Fibroblast of mammary gland (primary cell): ENCODE measurements at regions not wholly inside any gene's neighbourhood (a gene's known extent, or its start where the extent isn't known, plus 50 kb on each side); places are given as distances from the start of the nearest gene placed in this dataset.

Experiments used
- DNase-seq: peaks from one replicate; pipeline ENCODE4 v3.0.0-alpha.2; 2010; ENCODE audit warnings: low read depth
- H3K4me3 ChIP-seq: 2 replicates; pipeline ENCODE4 v1.5.1; 2011; ENCODE audit warnings: low read depth, mild to moderate bottlenecking, low read length, moderate library complexity; ENCODE audit not compliant: control insufficient read depth
- CTCF ChIP-seq: conservative IDR thresholded peaks from 2 replicates; pipeline ENCODE4 v1.5.1; 2011; ENCODE audit warnings: low read depth, low read length, inconsistent platforms; ENCODE audit not compliant: control insufficient read depth, insufficient read depth

DNA sequence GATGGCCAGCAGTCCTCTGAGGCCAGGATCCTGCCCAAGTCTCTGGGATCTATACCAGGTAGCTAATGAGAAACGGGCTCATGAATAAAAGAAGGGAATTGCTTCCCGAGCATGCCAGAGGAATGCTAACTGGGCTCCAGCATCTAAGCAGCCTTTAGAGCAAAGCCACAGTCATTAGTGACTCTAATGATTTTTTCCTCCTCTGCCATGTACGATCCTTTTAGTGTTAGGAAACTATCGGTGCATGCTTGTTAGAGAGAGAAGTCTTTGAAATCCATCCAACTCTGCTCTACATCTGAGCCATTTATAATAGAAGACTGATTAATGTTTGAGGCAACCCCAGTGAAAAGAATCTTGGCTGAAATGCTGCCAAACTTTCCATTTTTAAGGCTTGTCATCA, 124.9 kb upstream of the TCERG1L start:
- TF ChIP-seq CTCF, result no peak
- DNase-seq, result no peak
- no peak overlapping the region for H3K4me3 ChIP-seq

GRCh38 chr10:131437556-131438475, 126.3 kb upstream of the TCERG1L start:
- DNase-seq, result no peak
- no peak overlapping the region for H3K4me3 ChIP-seq
- TF ChIP-seq CTCF, result no peak

DNA sequence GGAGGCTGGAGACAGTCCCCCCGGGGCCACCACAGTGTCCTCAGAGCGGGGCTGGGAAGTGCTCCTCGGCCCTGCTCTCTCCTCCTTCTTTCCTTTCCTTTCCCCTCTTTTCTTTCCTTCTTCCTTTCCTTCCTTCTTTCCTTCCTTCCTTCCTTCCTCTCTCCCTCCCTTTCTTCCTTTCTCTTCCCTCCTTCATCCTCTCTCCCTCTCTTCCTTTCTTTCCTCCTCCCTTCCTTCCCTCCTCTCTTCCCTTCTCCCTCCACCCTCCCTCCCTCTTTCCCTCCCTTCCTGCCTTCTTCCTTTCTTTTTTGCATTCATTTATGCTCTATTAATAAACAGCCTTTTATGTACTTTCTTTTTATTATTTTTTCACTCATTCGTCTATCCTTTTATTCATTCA, 127.1 kb upstream of the TCERG1L start:
- DNase-seq, result no peak
- no peak for TF ChIP-seq CTCF
- no peak overlapping the region for H3K4me3 ChIP-seq

- DNase-seq, result no peak
- no peak overlapping the region for H3K4me3 ChIP-seq
- TF ChIP-seq CTCF, result no peak
Observed at GRCh38 chr10:131439705-131440104, 128.2 kb upstream of the TCERG1L start.

DNA sequence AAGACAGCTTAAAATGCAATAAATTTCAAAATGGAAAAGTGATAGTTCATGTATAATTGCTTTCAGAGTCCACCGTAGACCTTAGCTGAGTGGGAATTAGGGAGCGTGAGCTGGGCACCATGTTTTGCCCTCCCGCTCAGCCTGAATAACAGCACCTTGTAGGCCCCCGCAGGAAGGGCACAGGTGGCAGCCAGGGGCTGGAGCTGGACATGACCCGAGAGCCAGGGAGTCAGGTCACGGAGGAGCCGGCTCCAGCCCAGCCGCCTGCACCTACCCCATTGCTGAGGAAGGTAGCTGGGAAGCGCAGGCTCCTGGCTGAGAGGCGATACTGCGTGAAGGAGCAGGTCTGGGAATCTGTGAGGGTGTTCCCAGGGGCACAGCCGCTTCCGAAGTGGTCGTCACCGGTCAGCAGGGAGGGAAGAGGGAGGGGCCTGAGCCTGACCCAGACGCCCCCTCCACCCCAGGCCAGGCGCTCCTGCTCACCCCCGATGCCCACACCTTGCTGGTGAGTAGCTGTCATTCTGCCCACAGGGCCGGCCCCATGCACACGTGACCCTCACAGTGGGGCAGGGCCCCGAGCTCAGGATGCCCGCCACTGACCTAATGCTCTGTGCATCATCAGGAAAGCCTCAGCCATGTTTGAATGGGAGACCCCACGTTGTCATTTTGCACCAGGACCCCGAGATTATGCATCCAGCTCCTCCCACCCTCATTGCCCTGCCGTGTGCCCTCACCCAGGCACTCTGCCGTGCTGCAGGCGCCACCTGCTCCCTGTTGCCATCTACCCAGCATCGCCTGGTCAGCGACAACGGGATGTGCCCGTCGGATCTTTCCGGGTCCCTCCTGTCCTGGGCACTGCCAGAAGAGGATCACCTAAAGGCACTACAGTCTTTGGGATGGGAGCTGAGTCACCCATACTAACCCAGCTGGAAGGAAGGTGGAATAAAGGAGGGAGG, 129.2 kb upstream of the TCERG1L start:
- no peak overlapping the region for H3K4me3 ChIP-seq
- no peak for TF ChIP-seq CTCF
- no peak for DNase-seq

DNA sequence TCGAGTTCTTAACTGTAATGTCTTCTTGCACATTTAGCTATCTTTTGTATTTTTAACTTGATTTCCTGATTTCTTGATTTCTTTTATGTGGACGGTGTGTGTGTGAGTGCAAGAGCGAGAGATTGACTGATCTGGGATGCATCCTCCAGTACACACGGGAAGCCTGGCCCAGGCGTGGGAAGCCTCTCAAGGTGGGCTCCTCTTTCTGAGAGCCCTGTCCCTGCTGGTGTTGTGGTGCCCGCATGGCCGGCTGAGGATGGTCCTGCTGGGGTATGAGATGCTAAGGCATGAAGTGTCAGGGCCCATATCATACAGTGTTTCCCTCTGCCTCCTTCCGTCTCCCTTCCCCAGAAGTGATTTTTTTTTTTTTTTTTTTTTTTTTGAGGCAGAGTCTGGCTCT, 130.8 kb upstream of the TCERG1L start:
- no peak for TF ChIP-seq CTCF
- no peak overlapping the region for H3K4me3 ChIP-seq
- DNase-seq, result no peak
